H9 (cell line): ENCODE measurements at regions not wholly inside any gene's neighbourhood (a gene's known extent, or its start where the extent isn't known, plus 50 kb on each side); places are given as distances from the start of the nearest gene placed in this dataset.

Experiments
- DNase-seq: peaks from one replicate; pipeline ENCODE4 v3.0.0-alpha.2; 2017
- H2AFZ ChIP-seq: one replicate; pipeline ENCODE4 v1.6.1; 2013; ENCODE audit warnings: mild to moderate bottlenecking, low read length, control low read depth, moderate library complexity
- H2AK5ac ChIP-seq: 2 replicates; pipeline ENCODE4 v1.6.1; 2013; ENCODE audit warnings: low read length, control low read depth, mixed read lengths; ENCODE audit not compliant: insufficient read length
- H2BK120ac ChIP-seq: one replicate; pipeline ENCODE4 v1.6.1; 2013; ENCODE audit warnings: low read depth, mild to moderate bottlenecking, low read length, control low read depth, inconsistent platforms; ENCODE audit not compliant: poor library complexity, severe bottlenecking
- H2BK12ac ChIP-seq: 2 replicates; pipeline ENCODE4 v1.6.1; 2013; ENCODE audit warnings: low read length, control low read depth, mixed read lengths, low read depth; ENCODE audit not compliant: insufficient read length
- H2BK15ac ChIP-seq: 2 replicates; pipeline ENCODE4 v1.6.1; 2013; ENCODE audit warnings: low read depth, low read length, control low read depth
- H2BK20ac ChIP-seq: one replicate; pipeline ENCODE4 v1.6.1; 2013; ENCODE audit warnings: low read depth, mild to moderate bottlenecking, low read length, control low read depth, inconsistent platforms; ENCODE audit not compliant: poor library complexity, severe bottlenecking
- H2BK5ac ChIP-seq: 2 replicates; pipeline ENCODE4 v1.6.1; 2013; ENCODE audit warnings: low read length, control low read depth, mixed read lengths; ENCODE audit not compliant: insufficient read length
- H3K14ac ChIP-seq: 2 replicates; pipeline ENCODE4 v1.6.1; 2013; ENCODE audit warnings: low read length, control low read depth; ENCODE audit not compliant: insufficient read depth
- H3K18ac ChIP-seq: 2 replicates; pipeline ENCODE4 v1.6.1; 2013; ENCODE audit warnings: low read depth, mild to moderate bottlenecking, mixed read lengths, low read length, control low read depth; ENCODE audit not compliant: insufficient read length
- H3K23ac ChIP-seq: 2 replicates; pipeline ENCODE4 v1.6.1; 2013; ENCODE audit warnings: low read length, control low read depth, mixed read lengths, low read depth; ENCODE audit not compliant: insufficient read length
- H3K23me2 ChIP-seq: 2 replicates; pipeline ENCODE4 v1.6.1; 2013; ENCODE audit warnings: low read depth, mild to moderate bottlenecking, mixed read lengths, low read length, control low read depth; ENCODE audit not compliant: insufficient read length, poor library complexity, severe bottlenecking
- H3K27ac ChIP-seq: 2 replicates; pipeline ENCODE4 v1.5.1; 2013; ENCODE audit warnings: low read length, control low read depth, mixed read lengths, low read depth; ENCODE audit not compliant: insufficient read length
- H3K27me3 ChIP-seq: 2 replicates; pipeline ENCODE4 v1.6.1; 2013; ENCODE audit warnings: low read length, control low read depth, inconsistent platforms; ENCODE audit not compliant: insufficient read depth
- H3K4ac ChIP-seq: 2 replicates; pipeline ENCODE4 v1.6.1; 2013; ENCODE audit warnings: low read depth, mild to moderate bottlenecking, control low read depth, inconsistent platforms, low read length, moderate library complexity
- H3K4me1 ChIP-seq: 2 replicates; pipeline ENCODE4 v1.6.1; 2013; ENCODE audit warnings: low read length, control low read depth, inconsistent platforms; ENCODE audit not compliant: insufficient read depth
- H3K4me2 ChIP-seq: 2 replicates; pipeline ENCODE4 v1.6.1; 2013; ENCODE audit warnings: low read length, control low read depth, mixed read lengths; ENCODE audit not compliant: insufficient read length, insufficient read depth
- H3K56ac ChIP-seq: 2 replicates; pipeline ENCODE4 v1.6.1; 2013; ENCODE audit warnings: low read depth, mild to moderate bottlenecking, mixed read lengths, low read length, control low read depth; ENCODE audit not compliant: insufficient read length
- H3K79me1 ChIP-seq: 2 replicates; pipeline ENCODE4 v1.6.1; 2013; ENCODE audit warnings: low read depth, mild to moderate bottlenecking, moderate library complexity, low read length, control low read depth, inconsistent platforms; ENCODE audit not compliant: insufficient read depth, poor library complexity, severe bottlenecking
- H3K79me2 ChIP-seq: 2 replicates; pipeline ENCODE4 v1.6.1; 2013; ENCODE audit warnings: low read length, control low read depth, inconsistent platforms; ENCODE audit not compliant: insufficient read depth
- H3K9ac ChIP-seq: 2 replicates; pipeline ENCODE4 v1.6.1; 2013; ENCODE audit warnings: low read length, control low read depth, mixed read lengths; ENCODE audit not compliant: insufficient read length; ENCODE audit errors: extremely low read depth
- H3K9me3 ChIP-seq: one replicate; pipeline ENCODE4 v1.6.1; 2013; ENCODE audit warnings: low read depth, low read length, inconsistent platforms; ENCODE audit not compliant: control insufficient read depth
- H3T11ph ChIP-seq: one replicate; pipeline ENCODE4 v1.6.1; 2013; ENCODE audit warnings: mild to moderate bottlenecking, low read length, control low read depth, inconsistent platforms
- H4K20me1 ChIP-seq: one replicate; pipeline ENCODE4 v1.6.1; 2013; ENCODE audit not compliant: control insufficient read depth, insufficient read length, insufficient read depth
- H4K5ac ChIP-seq: 2 replicates; pipeline ENCODE4 v1.6.1; 2013; ENCODE audit warnings: low read depth, mild to moderate bottlenecking, mixed read lengths, low read length, control low read depth; ENCODE audit not compliant: insufficient read length
- H4K8ac ChIP-seq: replicated peaks from 2 replicates; pipeline ENCODE4 v1.6.1; 2013; ENCODE audit warnings: low read length, control low read depth, mixed read lengths, low read depth; ENCODE audit not compliant: insufficient read length
- H4K91ac ChIP-seq: 2 replicates; pipeline ENCODE4 v1.6.1; 2013; ENCODE audit warnings: low read depth, mild to moderate bottlenecking, moderate library complexity, mixed read lengths, low read length, control low read depth; ENCODE audit not compliant: insufficient read length
- H3K27ac Mint-ChIP-seq, 3 experiments: 2 replicates in 2 of 3; 3 replicates in 1 of 3; pipeline ENCODE4 v1.8.0; 2020 to 2021; ENCODE audit warnings: mixed read lengths in 3 of 3, mild to moderate bottlenecking in 1 of 3, moderate library complexity in 1 of 3
- H3K27me3 Mint-ChIP-seq: 2 replicates; pipeline ENCODE4 v1.8.0; 2021; ENCODE audit warnings: low read depth, mild to moderate bottlenecking, moderate library complexity, mixed read lengths
- H3K36me3 Mint-ChIP-seq, 3 experiments: 2 replicates in 2 of 3; 3 replicates in 1 of 3; pipeline ENCODE4 v1.8.0; 2020 to 2021; ENCODE audit warnings: low read depth in 3 of 3, mixed read lengths in 3 of 3; ENCODE audit not compliant: insufficient read depth in 1 of 3
- H3K4me1 Mint-ChIP-seq, 2 experiments: 2 replicates each; pipeline ENCODE4 v1.8.0; 2020; ENCODE audit warnings: mixed read lengths in 2 of 2
- H3K4me3 Mint-ChIP-seq, 2 experiments: 2 replicates in 1 of 2; 3 replicates in 1 of 2; pipeline ENCODE4 v1.8.0; 2020 to 2021; ENCODE audit warnings: mild to moderate bottlenecking in 2 of 2, mixed read lengths in 2 of 2, moderate library complexity in 1 of 2
- H3K9me3 Mint-ChIP-seq, 2 experiments: 2 replicates in 1 of 2; 3 replicates in 1 of 2; pipeline ENCODE4 v1.8.0; 2020; ENCODE audit warnings: mild to moderate bottlenecking in 2 of 2, mixed read lengths in 2 of 2, moderate library complexity in 1 of 2
- WGBS: extraction: QIAGEN DNeasy Blood & Tissue Kit; methylation state at CpG from one replicate; pipeline ENCODE4 v1.1.7; 2013; ENCODE audit warnings: missing lambda C conversion rate, low lambda C conversion rate, mixed read lengths; ENCODE audit not compliant: insufficient read length; ENCODE audit errors: extremely low coverage; 5-methylcytosine and 5-hydroxymethylcytosine counted together
- TF ChIP-seq, protein P1 (sequence below): fragments of 200-600 bp; sonication (generic); conservative IDR thresholded peaks from 3 replicates; pipeline ENCODE4 v1.8.0; 2021; ENCODE audit warnings: antibody characterized with exemption, mild to moderate bottlenecking

DNA sequence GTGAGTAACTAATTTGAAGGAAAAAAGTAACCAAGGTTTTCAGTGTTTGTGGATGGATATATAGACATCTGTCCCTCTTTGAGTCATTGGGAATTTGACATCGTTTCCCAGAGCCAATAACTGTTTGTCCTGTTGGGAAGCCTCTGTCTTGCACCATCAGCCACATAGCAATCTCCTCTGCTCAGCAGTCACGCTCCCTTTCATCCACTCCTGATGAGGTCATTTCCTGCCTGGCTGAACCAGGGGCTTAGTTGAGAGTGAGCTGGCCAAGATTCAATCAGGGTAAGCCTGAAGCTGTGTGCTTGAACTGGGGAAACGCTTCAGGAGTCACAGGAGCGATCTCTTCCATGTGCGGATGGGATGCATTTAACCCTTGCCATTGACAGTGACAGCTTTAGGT is 121.5 kb upstream of the FOXQ1 start:
- WGBS, result no CpG with 5 or more reads among the region's 5 CpGs
- TF ChIP-seq, protein P1, sequence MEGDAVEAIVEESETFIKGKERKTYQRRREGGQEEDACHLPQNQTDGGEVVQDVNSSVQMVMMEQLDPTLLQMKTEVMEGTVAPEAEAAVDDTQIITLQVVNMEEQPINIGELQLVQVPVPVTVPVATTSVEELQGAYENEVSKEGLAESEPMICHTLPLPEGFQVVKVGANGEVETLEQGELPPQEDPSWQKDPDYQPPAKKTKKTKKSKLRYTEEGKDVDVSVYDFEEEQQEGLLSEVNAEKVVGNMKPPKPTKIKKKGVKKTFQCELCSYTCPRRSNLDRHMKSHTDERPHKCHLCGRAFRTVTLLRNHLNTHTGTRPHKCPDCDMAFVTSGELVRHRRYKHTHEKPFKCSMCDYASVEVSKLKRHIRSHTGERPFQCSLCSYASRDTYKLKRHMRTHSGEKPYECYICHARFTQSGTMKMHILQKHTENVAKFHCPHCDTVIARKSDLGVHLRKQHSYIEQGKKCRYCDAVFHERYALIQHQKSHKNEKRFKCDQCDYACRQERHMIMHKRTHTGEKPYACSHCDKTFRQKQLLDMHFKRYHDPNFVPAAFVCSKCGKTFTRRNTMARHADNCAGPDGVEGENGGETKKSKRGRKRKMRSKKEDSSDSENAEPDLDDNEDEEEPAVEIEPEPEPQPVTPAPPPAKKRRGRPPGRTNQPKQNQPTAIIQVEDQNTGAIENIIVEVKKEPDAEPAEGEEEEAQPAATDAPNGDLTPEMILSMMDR, result no peak
- Histone ChIP-seq H2BK20ac (no peak overlapping the region), H3K4me1 (no peaks in the 10 kb centered on the region), H3K27me3 (no peaks in the 10 kb centered on the region), H4K5ac (no peak overlapping the region), H3K79me1 (no peaks in the 10 kb centered on the region), H3K4me2 (no peak overlapping the region), H3K23me2 (no peaks in the 10 kb centered on the region), H3K14ac (no peak overlapping the region), H3K23ac (no peak overlapping the region), H2BK5ac (no peak overlapping the region), H4K20me1 (no peaks in the 10 kb centered on the region), H3T11ph (no peak overlapping the region), H4K91ac (no peak overlapping the region), H4K8ac (no peak overlapping the region), H3K79me2 (no peaks in the 10 kb centered on the region), H3K27ac (no peak overlapping the region), H3K56ac (no peak overlapping the region), H2AFZ (no peak overlapping the region), H2BK15ac (no peak overlapping the region), H2AK5ac (no peak overlapping the region), H3K4ac (no peak overlapping the region), H3K18ac (no peak overlapping the region), H2BK12ac (no peak overlapping the region), H3K9me3 (no peaks in the 10 kb centered on the region), H3K9ac (no peak overlapping the region), H2BK120ac (no peak overlapping the region)
- peaks cover 4 to 7% of the 10 kb centered on the region in 2 experiments; a peak in 3 of 5 replicates for H3K9me3 Mint-ChIP-seq
- H3K27me3 Mint-ChIP-seq, result peaks cover 7% of the 10 kb centered on the region
- H3K27ac Mint-ChIP-seq, result no peak overlapping the region
- no peak for DNase-seq
- no peaks in the 10 kb centered on the region for H3K36me3 Mint-ChIP-seq
- peaks cover 0 to 4% of the 10 kb centered on the region in 2 experiments; a peak in 1 of 4 replicates for H3K4me1 Mint-ChIP-seq
- H3K4me3 Mint-ChIP-seq, result no peak overlapping the region
